GM19438 (cell line): ENCODE measurements at regions not wholly inside any gene's neighbourhood (a gene's known extent, or its start where the extent isn't known, plus 50 kb on each side); places are given as distances from the start of the nearest gene placed in this dataset.
"Not testable (repeated sequence)": the region's sequence is repeated elsewhere in the genome, so short reads cannot be mapped to it uniquely, and the experiment has no call there.

ENCODE experiments used
- ATAC-seq: cut with Tn5 transposase; IDR thresholded peaks from one replicate; pipeline ENCODE4 v1.9.1; 2021; ENCODE audit warnings: low read depth; ENCODE audit not compliant: unreplicated experiment

DNA sequence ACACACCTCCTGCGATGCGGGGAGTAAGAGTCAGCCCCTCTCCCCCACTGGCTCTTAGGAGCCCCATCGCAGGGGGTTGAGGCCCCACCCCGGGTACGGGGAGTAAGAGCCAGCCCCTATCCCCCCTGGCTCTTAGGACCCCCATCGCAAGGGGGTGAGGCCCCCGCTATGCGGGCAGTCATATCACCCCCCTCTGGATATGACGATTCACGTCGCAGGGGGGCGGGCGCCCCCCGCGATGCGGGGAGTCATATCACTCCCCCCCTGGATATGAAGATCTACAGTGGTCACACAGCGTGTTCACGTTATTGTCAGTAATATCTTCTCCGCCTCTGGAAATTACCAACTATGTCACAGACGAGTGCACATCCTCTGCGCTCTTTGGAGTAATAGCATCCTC lies 61.1 kb downstream of the DEFB131A start:
- ATAC-seq: not testable (repeated sequence)

DNA sequence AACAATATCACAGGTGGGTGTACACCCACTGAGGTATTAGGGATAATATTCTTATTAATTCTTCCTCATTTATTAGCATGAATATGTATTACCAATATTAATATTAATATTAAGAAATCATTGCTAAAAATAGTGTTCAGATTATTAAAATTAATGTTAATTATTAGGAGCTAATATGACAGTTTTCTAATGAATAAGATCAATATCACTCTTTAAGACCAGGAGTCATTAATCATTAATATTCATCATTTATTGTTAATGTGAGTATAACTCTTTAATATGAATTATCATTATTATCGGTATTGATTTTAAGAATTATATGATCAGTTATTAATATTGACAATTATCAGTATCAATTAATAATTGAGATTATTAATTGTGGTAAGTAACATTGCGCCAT lies 62.5 kb downstream of the DEFB131A start:
- ATAC-seq: not testable (repeated sequence)

DNA sequence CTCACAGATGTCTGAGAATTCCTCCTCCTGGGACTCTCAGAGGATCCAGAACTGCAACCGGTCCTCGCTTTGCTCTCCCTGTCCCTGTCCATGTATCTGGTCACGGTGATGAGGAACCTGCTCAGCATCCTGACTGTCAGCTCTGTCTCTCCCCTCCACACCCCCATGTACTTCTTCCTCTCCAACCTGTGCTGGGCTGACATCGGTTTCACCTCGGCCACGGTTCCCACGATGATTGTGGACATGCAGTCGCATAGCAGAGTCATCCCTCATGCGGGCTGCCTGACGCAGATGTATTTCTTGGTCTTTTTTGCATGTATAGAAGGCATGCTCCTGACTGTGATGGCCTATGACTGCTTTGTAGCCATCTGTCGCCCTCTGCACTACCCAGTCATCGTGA lies 68.7 kb downstream of the DEFB131A start:
- not testable (repeated sequence) for ATAC-seq

DNA sequence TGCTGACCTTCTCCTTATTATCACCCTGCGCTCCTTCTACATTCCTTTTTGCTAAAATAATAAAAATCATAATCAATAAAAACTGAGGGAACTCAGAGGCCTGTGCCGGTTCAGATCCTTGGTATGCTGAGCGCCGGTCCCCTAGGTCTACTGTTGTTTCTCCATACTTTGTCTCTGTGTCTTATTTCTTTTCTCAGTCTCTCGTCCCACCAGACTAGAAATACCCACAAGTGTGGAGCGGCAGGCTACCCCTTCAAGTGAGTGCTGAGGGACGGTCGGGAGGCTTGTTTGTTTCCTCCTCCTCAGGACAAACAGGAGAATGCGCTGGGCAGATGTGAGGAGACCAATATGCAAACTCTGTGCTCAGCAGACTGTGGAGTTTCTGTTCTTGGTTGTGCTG lies 75.4 kb downstream of the DEFB131A start:
- not testable (repeated sequence) for ATAC-seq

DNA sequence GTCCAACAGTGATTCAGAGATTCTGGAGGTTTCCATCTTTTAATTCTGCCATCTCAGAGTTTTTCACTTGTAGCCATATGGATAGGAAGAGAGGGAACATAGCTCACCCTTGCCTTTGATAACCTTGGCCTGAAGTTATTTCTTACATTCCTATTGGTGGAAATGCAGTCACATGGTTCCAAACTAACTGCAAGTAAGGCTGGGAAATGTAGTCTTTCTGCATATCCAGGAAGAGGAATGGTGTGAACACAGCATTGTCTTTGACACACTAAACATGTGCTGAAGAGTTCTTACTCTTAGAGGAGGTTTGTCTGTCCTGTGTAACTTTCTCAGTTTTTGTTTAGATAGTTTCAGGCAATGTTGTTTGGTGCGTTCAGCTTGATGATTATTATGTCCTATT lies 78.7 kb downstream of the DEFB131A start:
- ATAC-seq: not testable (repeated sequence)

DNA sequence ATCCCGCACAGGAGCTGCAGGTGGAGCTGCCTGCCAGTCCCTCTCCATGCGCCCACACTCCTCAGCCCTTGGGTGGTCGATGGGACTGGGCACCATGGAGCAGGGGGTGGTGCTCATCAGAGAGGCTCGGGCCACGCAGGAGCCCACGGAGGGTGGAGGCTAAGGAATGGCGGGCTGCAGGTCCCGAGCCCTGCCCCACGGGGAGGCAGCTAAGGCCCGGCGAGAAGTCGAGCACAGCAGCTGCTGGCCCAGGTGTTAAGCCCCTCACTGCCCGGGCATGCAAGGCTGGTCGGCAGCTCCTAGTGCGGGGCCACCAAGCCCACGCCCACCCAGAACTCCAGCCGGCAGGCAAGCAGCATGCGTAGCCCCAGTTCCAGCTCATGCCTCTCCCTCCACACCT lies 80.2 kb downstream of the DEFB131A start:
- not testable (repeated sequence) for ATAC-seq

DNA sequence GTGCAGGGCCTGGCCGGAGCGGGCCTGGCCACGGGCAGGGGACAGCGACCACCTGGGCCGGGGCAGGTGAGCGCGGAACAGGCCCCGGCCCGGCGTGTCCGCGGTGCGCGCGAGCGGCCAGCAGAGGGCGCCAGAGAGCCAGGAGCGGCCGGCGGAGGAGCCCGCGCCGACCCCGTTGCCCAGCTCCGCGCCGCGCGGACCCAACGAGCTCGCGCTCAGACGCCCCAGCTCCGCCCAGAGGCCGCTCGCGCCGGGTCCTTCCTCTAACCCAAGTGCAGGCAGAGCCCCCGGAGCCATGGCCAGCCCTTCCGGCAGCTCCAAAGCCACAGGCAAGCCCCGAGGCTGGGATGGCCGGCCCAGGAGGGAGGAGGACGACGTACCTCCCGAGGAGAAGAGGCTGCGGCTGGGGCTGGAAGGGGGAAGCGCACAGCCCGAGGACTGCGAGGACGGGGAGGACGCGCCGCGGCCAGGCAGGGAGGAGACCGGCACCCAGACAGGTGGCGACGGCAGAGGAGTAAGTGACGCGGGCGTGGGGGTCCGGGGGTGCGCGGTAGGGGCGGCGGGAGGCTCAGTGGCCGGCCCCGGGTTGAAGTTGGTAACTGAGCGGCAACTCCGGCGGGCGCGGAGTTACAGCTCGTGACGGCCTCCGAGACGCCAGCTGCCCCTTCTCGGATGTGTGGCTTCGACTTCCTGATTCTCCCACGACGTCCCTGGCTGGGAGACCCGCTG lies 88.1 kb downstream of the DEFB131A start:
- ATAC-seq: not testable (repeated sequence)

DNA sequence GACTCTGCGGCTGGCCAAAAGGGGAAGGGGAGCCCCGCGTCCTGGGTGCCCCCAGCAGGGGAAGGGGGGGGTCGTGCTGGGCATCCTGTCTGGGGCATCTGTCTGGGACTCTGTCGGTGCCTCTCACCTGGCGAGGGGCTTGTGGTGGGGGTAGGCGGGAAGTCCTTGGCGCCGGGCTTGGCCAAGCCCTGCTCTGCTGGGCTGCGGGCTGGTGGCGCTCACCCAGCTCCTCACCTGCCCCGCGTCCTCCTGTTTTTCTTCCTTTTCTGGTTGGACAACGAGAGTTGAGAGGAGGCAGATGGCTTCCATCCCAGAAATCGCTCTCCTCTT lies 88.6 kb downstream of the DEFB131A start:
- ATAC-seq: not testable (repeated sequence)

DNA sequence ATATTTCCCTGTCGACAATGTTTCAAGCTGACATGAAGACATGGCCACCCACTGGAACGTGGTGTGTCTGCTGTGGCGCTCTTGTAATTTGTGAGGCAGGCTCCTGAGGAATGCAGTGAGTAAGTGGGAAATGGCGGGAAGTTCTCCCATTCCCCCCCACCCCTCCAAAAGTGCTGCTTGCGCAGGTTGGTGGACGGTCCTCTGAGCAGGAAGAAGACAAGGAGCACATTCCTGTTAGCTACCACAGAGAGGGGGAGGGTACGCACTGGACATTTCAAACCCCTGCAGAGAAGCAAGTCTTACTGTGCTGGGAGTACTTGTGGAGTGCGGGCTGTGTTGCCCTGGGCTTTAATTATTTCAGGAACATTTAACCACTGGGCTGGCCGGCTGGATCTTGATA lies 92.9 kb downstream of the DEFB131A start:
- ATAC-seq: not testable (repeated sequence)

DNA sequence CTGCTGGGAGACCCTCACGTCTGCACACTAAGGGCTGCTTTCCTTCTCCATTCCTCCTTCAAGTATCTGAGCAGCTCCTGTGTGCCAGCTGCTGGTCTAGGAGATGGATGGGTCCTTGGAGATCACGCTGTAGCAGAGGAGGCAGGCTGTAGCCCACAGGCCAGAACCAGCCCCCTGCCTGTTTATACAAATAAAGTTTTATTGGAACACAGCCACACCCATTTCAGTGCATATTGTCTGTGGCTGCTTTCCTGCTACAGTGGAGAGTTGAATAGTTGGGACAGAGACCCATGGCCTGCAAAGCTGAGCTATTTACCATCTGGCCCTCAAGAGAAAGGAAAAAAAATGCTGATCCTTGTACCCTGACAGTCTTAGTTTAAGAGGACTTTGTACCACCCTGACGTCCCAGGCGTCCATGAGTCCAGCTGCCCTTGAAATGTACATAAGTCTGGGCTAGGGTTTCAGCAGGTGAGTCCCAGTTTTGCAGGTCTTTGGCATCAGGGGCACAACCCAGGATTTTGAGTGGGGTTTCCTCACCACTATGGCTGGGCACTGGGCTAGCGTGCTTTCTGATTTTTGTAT lies 95.8 kb downstream of the DEFB131A start:
- ATAC-seq: not testable (repeated sequence)

DNA sequence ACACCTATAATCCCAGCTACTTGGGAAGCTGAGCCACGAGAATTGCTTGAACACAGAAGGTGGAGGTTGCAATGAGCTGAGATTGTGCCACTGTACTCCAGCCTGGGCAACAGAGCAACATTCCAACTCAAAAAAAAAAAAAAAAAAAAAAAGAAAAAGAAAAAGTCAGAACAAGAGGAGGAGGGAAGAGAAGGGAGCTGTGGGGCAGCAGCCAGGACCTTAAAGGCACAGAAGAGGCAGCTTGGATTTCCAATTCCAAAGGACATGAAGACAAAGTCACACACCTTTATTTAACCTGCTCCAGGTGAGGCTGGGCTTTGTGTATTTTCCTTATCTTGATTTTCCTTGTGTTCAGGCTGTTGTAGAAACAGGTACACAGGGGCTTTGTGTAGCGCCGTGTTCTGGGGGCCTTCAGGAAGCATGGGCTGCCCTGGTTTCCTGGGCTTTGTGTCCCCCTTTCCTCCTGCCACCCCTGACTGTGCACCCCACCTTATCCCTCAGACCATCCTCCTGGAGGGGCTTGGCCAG lies 97.2 kb downstream of the DEFB131A start:
- ATAC-seq: not testable (repeated sequence)

DNA sequence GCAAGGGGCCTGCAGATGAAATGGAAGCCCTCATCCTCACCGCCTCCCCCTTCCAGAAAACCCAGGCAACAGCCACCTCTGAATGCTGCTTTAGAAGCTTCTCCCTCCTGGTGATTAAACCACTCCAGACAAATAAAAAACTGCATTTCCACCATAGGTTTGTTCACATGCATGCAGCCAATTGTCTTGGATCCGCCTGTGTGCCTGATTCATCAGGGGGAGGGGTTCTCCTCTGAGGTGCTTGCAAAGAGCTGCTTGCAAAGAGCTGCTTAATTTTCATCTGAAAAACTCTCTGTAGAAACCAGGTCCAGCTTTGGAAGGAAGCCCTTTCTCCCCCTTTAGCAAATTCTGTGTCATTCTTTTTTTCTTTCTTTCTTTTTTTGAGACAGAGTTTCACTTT lies 100.6 kb downstream of the DEFB131A start:
- ATAC-seq: not testable (repeated sequence)

DNA sequence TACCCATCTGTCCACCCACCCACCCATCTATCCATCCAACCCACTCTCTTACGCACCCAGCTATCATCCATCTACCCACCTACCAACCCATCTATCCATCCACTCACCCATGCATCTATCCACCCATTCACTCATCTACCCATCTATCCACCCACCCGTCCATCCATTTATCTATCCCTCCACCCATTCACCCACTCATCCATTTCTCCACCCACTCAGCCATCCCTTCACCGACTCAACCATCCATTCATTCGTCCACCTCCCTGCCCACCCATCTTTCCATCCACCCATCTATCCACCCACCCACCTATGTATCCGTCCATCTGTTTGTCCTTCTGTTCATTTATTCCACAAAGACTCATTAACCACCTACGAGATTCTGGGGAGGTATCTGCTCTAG lies 103.3 kb downstream of the DEFB131A start:
- not testable (repeated sequence) for ATAC-seq

DNA sequence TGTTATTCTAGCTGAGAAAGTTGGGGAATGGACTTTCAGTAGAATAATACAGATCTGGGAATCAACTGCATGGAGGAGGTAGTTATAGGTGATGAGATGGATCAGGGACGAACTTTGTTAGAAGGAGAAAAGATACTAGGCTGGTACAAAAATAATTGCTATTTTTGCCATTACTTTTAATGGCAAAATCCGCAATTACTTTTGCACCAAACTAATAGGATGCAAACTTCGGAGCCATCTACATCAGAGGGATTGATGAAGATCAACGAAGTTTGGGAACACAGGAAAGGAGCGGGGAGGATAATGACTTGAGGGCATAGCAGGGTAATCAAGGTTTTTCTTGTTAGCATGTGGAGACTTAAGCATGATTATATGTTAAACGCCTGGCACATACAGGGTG lies 111.9 kb downstream of the DEFB131A start:
- ATAC-seq: not testable (repeated sequence)

DNA sequence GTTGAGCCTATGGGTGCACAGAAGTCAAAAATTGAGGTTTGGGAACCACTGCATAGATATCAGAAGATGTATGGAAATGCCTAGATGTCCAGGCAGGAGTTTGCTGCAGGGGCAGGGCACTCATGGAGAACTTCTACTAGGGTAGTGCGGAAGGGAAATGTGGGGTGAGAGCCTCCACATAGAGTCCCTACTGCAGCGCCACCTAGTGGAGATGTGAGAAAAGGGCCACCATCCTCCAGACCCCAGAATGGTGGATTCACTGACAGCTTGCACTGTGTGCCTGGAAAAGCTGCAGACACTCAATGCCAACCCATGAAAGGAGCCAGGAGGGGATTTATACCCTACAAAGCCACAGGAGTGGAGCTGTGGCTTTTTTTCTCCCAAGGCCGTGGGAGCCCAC lies 133.7 kb downstream of the DEFB131A start:
- ATAC-seq: not testable (repeated sequence)

DNA sequence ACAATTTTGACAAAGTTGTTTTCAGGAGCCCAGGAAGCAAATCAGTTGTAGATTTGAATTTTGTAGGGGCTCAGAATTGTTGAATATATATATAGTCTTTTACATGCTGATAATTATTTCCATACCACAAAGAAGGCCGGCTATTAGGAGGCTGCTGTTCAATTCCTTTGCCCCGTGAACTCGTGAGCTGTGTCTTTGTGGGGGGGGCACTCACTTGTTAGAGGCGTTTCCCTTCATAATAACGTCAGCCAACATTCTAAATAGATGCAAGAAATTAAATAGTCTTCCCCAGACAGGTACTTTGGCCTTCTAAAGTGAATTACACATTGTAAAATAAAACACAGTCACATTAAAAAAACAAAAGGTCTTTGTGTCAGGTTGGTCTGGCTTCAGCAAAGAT lies 138.7 kb downstream of the DEFB131A start:
- not testable (repeated sequence) for ATAC-seq

DNA sequence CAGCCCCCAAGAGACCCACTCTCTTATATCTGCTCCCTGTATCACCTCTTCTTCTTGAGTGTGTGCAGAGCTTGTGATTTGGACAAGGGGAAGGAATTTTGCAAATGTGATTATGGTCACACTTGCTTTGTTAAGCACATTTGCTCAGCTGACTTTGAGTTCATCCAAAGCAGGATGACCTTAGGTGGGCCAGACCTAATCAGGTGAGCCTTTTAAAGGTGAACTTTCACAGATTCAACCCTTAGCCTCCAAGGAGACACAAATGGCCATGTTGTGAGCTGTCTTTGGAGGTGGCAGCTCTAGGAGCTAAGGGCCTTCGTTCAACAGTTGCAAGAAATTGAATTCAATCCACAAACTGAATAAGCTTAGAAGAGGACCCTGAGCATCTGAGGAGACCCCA lies 147.8 kb downstream of the DEFB131A start:
- no peak for ATAC-seq

DNA sequence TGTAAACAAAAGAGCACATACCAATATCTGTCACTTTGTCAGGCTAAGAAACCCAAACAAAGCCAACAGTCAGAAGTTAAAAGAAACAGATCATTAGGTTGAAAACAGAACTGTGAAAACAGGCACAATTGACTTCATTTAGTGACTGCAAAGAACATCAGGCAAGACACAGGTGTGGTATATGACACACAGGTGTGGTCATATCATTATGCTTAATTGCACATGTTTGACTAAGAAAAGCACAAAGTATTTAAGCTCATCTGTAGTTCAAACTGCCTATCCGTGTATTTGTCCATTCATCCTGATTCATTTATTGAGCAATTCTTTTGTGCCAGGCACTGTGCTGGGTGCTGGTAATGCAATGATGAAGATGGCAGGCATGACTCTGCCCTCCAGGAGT lies 150.7 kb downstream of the DEFB131A start:
- ATAC-seq: no peak

DNA sequence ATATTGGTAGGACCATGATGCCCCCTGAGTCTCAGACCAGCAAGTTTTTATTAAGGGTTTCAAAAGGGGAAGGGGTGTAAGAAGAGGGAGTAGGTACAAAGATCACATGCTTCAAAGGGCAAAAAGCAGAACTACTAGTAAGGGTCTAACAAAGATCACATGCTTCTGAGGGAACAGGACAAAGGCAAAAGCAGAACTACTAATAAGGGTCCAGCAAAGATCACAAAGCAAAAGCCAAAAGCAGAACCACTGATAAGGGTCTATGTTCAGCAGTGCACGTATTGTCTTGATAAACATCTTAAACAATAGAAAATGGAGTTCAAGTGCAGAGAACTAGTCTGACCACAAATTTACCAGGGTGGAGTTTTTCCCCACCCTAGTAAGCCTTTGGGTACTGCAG lies 151.3 kb downstream of the DEFB131A start:
- not testable (repeated sequence) for ATAC-seq

DNA sequence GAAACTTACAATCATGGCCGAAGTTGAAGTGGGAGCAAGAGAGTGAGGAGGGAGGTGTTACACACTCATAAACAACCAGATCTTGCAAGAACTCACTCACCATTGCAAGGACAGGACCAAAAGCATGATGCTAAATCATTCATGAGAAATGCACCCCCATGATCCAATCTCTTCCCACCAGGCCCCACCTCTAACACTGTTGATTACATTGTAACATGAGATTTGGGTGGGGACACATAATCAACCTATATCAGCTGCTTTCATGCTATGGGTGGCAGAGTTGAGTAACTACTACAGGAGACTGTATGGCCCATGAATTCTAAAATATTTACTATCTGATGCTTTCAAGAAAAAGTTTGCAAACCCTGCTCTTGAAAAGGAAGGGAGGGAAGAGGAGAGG lies 155.1 kb downstream of the DEFB131A start:
- ATAC-seq: no peak

DNA sequence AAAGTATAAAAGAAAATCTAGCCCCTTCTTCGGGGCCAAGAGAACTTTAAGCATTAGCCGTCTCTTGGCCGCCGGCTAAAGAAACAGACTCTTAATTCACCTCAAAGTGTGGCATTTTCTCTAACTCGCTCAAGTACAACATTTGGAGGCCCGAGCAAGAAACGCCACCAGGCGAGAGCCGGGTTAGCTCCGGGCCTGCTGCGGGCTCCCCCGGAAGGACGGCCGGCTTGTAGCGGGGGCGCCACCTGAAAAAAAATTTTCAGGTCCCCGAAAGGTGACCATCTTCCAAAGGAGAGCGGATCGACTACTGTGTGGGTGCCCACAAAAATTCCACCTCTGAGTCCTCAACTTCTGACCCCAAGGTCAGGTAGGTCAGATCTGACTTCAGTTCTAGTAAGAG lies 156.0 kb downstream of the DEFB131A start:
- ATAC-seq: no peak

DNA sequence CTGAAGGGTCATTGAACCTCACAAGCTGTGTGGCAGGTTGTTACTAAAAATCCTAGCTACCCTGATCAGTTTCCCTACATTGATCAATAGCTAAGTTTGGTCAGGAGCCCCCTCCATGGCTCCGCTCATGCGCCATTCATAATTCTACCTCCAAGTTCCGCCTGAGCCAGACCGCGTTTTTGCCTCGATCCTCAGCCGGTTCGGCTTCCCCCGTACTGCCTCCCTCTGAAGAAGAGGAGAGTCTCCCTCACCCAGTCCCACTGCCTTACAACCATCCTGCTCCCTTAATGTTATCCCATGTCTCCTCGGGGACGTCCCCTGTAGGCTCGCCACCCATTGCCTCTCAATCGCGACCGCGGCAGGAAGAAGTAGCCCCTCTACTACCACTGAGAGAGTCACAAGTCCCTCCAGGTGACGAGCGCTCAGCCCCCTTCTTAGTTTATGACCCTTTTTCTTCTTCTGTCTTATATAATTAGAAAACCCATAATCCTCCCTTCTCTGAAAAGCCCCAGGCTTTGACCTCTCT lies 158.2 kb downstream of the DEFB131A start:
- ATAC-seq: no peak
